OCI-LY1 (cell line): ENCODE measurements at regions not wholly inside any gene's neighbourhood (a gene's known extent, or its start where the extent isn't known, plus 50 kb on each side); places are given as distances from the start of the nearest gene placed in this dataset.

Experiments used
- EZH2 ChIP-seq: fragments of 200-600 bp; sonication (generic), shearing (Covaris generic); IDR thresholded peaks from 2 replicates; pipeline ENCODE4 v1.8.0; 2017; ENCODE audit warnings: borderline replicate concordance, mixed run types, mild to moderate bottlenecking, antibody characterized with exemption, low read length, moderate library complexity, mixed read lengths
- TF ChIP-seq, protein P1 (sequence below): fragments of 200-600 bp; sonication (generic), shearing (Covaris generic); IDR thresholded peaks from 2 replicates; pipeline ENCODE4 v1.5.1; 2017; ENCODE audit warnings: mild to moderate bottlenecking, antibody characterized with exemption, low read length, moderate library complexity, mixed read lengths

GRCh38 chr3:6041894-6042293 lies 819.0 kb upstream of the GRM7 start:
- TF ChIP-seq, protein P1, sequence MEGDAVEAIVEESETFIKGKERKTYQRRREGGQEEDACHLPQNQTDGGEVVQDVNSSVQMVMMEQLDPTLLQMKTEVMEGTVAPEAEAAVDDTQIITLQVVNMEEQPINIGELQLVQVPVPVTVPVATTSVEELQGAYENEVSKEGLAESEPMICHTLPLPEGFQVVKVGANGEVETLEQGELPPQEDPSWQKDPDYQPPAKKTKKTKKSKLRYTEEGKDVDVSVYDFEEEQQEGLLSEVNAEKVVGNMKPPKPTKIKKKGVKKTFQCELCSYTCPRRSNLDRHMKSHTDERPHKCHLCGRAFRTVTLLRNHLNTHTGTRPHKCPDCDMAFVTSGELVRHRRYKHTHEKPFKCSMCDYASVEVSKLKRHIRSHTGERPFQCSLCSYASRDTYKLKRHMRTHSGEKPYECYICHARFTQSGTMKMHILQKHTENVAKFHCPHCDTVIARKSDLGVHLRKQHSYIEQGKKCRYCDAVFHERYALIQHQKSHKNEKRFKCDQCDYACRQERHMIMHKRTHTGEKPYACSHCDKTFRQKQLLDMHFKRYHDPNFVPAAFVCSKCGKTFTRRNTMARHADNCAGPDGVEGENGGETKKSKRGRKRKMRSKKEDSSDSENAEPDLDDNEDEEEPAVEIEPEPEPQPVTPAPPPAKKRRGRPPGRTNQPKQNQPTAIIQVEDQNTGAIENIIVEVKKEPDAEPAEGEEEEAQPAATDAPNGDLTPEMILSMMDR = no peak
- TF ChIP-seq EZH2 = no peak
